ENCODE measurements at regions not wholly inside any gene's neighbourhood (a gene's known extent, or its start where the extent isn't known, plus 50 kb on each side); places are given as distances from the start of the nearest gene placed in this dataset.

DNA sequence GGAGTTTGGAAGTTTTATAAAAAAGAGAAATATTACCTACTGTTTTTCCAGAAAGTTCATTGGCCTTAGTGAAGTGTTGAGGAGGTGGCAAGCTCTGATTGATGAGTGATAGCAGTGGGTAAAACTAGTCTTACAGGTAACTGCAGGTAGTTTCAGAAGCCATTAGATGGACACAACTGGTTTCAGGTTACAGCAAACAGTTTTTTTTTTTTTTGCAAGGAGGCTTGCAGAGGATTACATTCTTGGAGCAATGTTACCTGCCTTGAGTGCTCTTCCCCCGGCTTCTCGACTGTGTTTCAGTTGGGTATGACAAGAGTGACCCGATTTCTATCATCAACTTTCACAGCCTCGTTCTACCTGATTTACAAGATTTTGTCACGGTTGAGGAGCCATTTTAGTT is 333.4 kb downstream of the YTHDC2 start:
- ATAC-seq (ENCODE audit: poor library complexity), result no peak
- intact Hi-C loops (cut with DNase I), result no loop called here
- DNase-seq, result no peak

DNA sequence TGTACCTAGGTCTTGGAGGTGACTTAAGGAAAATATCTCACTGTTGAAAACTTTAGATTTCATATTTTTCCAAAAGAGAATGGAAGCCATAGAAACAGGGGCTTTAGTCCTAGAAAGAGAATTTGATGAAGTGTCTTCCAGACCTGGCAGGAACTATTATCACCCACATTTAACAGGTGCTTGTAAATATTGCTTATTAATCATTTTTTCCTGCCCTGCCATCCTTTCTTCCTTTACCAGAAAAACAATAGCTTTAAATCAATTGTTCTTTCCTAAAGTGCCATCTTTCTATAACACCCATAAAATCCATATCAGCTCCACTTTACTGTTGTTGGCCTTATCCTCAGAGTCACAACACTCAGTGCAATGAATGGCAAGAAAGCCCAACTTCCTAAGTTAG is 350.9 kb downstream of the YTHDC2 start:
- intact Hi-C loops (cut with DNase I), result no loop called here
- DNase-seq, result no peak
- no peak for ATAC-seq (ENCODE audit: poor library complexity)

DNA sequence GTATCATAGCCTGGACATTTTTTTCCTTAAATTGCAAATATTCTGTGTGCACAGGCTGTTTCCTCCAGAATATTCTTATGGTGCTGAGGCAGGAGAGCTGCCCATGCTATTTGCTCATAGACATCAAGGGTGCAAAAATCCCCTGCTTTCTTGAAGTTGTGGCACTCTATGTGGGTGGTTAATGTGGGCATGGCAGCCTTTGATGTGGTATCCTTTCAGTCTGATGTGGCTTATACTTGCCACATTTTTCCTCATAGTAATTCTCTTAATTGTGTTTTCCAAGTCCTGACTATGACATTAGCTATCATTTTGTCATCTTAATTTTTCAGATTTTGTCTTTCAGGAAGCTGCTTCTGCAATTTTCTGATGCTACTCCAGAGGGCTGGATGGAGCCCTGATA is 353.3 kb downstream of the YTHDC2 start:
- intact Hi-C loops (cut with DNase I), result no loop called here
- no peak for DNase-seq
- ATAC-seq (ENCODE audit: poor library complexity), result no peak

DNA sequence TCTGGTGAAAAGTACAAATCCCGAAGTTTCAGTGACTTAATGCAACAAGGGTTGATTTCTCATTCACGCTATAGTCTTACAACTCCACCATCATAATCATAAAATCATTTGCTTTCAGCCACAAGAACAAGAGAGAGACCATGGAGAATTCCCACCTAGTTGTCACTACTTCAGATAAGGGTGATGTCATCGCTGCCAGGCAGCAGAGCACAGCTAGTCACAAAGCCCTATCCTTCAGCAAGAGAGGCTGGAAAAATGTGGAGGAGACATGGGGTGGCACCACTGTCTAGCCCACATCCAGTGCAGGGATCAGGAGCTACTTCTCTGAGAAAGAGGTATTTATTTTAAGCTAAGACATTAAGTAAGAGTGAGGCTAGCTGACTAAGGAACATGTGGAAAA is 356.1 kb downstream of the YTHDC2 start:
- intact Hi-C loops (cut with DNase I), result no loop called here
- no peak for ATAC-seq (ENCODE audit: poor library complexity)

DNA sequence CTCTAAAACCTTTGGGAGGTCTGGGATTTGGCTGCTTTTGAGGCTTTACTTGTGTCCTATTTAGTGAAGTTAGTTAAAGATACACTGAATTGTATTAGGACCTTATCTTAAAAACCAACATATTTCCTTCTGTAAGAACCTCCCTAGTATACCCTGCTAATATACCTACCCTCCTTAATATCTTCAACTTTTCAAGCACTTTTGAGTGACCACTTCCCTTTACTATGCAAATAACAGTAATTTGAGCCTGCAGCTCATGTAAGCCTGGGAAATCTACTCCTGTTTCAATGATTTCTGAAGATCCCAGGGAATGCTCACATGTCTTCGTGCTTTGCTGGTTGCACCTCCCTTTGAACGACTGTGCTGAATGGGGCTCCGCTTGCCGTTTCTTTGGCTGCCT is 358.5 kb downstream of the YTHDC2 start:
- intact Hi-C loops (cut with DNase I), result no loop called here
- no peak for ATAC-seq (ENCODE audit: poor library complexity)
- DNase-seq, result no peak

More for the DNA sequence above, 356.1 kb downstream of the YTHDC2 start:
- no peak for DNase-seq

DNA sequence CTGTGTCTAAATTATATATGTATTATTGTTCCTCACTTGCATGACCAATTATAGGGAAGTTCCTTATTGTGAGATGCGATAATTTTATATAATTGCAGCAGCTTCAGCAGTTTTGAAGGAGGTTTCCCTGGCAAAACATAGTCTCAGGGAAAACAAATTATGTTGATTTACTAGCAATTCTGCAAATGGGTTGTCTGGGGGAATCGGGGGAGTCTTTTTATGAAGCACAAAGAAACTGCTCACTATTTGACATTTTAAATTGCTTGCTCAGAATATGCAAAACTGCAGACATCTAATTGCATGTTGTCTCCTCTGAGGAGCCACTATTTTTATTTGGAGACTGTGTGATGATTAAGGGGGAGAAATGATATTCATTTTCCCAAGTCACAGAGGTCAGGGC is 361.6 kb downstream of the YTHDC2 start:
- no peak for ATAC-seq (ENCODE audit: poor library complexity)
- DNase-seq, result no peak
- intact Hi-C loops (cut with DNase I), result no loop called here

DNA sequence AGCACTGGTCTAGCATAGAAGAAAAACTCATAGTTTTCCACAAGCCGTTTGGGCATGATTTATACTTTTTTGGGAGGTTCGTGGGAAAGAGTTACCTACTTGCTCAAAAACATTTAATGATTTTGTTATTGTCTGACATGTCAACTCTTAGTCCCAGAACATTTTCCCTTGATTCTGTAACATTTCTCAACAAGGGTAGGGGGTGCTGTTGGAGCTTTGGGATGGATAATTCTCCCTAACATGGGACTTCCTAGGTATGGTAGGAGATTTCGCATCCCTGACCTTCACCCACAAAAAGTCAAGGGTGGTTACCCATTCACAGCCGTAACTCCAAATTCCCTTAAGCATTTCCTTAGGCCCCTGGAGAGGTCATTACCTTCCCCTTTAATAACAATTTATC is 378.0 kb downstream of the YTHDC2 start:
- intact Hi-C loops (cut with DNase I), result no loop called here

DNA sequence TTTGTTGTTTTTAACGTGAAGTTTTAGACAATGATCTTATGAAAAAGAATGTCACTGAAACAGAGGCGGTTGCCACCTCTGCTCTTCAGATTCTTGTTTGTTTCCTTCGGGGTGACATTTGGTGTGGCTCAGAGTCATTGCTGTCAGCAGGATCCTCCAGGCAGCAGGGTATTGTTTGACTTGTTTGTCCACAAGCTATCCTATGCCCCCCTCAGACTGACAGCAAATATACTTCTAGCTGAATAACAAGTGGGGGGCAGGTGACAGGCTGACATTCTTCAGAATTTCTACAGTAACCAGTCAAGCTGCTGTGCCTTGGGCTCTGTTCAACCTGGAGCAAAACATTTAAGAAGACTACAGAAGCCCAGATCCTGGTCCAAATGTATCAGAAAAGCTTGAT is 383.3 kb downstream of the YTHDC2 start:
- DNase-seq (no peak), ATAC-seq (ENCODE audit: poor library complexity) (no peak)
- intact Hi-C loops (cut with DNase I), result no loop called here

More for the DNA sequence above, 378.0 kb downstream of the YTHDC2 start:
- ATAC-seq (ENCODE audit: poor library complexity), result no peak
- DNase-seq, result no peak

DNA sequence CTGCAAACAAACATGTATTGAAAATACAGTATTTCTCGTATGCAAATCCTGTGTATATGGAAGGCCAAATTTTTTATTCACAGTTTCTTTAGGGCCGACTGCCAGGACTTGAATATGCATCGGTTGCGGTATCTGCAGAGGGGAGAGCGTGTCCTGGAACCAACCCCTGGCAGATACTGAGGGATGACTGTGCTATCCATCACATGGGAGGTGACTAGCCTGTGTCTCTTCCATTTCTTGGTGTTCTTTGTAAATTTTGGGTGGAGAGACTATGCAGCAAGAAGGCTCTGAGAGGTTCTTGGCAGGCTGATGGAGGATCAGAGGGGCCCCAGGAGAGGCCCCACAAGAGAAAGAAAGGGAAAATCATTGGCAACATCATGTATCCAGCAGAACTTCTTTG is 384.3 kb downstream of the YTHDC2 start:
- intact Hi-C loops (cut with DNase I), result no loop called here

DNA sequence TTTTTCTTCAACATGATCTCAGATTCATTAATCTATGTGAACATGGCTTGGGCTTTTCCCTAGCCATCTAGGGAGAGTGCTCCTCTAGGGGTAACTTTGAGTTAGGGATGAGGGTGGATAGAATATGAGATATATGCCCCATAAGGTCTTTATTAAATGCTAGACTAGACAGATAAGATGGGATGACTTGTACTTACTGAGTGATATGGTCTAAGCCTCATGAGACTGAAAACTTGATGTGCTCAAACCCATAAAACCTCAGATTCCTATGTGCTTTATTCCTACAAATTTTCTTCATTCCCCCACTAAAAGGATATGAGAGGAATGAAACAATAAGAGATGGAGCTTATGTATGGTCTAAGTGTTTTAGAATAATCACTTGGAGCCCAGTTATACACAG is 386.6 kb downstream of the YTHDC2 start:
- ATAC-seq (ENCODE audit: poor library complexity) (no peak), DNase-seq (no peak)
- intact Hi-C loops (cut with DNase I), result no loop called here

More for the DNA sequence above, 384.3 kb downstream of the YTHDC2 start:
- ATAC-seq (ENCODE audit: poor library complexity) (no peak), DNase-seq (no peak)

DNA sequence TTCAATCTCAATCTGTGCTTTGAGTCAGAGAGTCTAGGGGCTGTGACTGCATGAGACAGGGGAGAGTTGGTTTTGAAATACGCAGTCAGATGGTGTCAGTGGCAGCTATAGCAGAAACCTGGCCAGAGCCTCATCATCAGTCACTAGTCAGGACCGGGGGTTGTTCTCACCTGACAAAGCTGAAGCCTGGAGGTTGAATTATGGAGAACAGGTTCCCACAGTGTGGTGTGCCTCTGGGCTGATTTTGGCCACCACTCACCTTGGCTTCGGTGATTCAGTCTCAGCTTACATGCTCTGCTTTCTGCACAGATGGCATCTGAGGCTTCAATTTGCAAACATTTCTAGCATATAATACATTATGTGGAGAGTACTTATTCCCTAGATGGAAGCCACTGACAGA is 387.3 kb downstream of the YTHDC2 start:
- no peak for ATAC-seq (ENCODE audit: poor library complexity)
- no peak for DNase-seq
- intact Hi-C loops (cut with DNase I), result no loop called here

DNA sequence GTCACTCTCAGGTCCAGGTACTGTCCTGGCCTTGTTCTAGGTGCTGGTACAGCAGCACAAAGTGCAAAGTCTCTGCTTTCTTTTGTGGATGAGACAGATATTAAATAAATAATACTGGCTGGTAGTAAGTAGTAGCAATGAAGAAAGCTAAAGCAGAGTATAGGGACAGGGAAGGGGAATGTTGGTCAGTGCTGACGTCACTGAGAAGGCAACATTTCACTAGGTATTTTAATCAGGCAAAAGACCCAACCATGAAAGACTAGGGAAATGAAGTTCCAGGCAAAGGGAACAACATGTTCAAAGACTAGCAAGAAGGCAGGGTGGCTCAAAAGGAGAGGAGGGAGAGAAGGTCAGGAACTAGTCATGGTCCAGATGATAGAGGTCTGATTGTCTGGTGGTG is 388.2 kb downstream of the YTHDC2 start:
- no peak for ATAC-seq (ENCODE audit: poor library complexity)
- DNase-seq, result no peak
- intact Hi-C loops (cut with DNase I), result no loop called here

DNA sequence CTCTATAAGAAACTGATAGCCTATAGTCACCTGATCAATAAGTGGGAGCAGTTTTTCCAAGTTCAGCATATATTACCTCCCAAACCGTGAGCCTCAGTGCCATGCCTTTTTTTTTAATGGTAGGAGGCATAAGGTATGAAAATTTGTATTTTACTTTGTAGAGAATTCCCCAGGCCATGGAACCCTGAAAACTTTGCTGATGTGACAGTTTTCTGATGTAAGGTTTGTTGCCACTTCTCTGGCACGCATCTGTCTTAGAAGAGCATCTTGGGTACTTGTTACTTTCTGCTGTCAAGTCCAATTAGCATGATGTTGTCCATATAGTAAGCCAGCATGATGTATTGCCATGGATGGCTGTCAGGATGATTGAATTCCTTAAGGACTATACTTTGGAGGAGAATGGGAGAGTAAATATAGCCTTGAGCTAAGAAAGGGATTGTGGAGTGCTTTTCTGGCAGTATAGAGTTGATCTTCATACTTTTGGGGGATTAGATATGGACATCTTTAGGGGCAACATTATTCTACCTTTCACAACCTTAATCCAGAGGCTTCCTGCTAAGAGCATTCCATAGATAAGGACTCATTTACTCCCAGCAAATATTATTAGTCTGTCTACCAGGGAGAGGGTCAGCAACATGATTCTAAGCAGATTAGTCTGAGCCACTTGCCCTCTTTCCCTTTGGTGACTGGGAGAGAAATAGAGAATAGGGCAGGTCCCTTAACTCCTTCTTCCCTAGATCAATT is 389.6 kb downstream of the YTHDC2 start:
- DNase-seq, result no peak
- ATAC-seq (ENCODE audit: poor library complexity), result no peak
- intact Hi-C loops (cut with DNase I), result no loop called here

DNA sequence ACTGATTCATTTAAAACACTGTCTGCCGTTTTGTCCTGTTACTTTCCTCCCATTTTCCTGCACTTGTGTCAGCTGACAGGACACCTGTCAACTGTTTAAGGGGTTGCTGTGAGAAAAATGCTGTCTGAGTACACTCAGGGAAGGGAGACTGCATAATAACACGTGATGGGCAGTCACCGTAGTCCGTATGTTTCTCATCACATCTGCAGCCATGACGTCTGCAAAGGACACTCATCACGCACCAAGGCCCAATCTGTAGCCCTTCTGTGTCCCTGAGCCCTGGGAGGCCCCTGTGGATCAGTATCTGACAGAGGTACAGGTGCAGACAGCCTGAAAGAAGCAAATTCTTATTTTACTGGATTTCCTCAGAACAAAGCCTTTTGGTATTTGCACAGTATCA is 396.3 kb downstream of the YTHDC2 start:
- DNase-seq (no peak), ATAC-seq (ENCODE audit: poor library complexity) (no peak)
- intact Hi-C loops (cut with DNase I), result no loop called here

DNA sequence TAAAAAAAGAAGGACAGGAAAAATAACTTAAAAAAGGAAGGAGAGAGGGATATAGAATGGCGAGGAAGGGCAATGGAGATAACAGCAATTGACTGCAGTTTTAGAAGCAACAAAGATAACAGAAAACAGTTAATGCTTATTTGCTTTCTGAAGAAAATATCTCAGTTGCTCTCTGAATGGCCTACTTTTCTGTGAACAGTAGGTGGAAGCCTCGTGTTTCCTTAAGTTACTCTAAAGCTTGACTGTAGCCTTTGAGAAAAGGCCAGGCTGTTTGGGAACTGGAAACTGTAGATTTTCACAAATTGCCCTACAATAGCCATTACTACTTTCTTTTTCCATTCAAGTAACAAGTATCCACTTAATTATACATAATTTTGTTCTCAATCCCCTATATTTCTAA is 404.5 kb downstream of the YTHDC2 start:
- DNase-seq (no peak), ATAC-seq (ENCODE audit: poor library complexity) (no peak)
- intact Hi-C loops (cut with DNase I), result no loop called here

DNA sequence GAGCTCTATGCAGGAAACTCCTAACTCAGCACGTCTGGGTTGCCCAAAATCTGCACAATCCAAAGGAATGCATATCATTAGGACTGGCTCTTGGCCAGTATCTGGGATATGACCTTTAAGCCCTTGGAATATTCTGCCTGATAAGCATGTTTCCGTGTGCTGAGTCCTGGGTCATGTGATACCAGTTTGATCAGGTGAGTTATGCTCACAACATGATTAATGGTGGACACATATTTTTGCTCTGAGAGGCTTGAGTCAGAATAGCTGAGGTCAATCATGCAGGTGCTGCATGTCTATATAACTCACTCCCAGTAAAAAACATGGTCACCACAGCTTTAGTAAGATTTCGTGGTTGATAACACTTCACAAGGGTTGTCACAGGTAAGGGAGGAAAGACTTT is 408.8 kb downstream of the YTHDC2 start:
- intact Hi-C loops (cut with DNase I), result no loop called here
- ATAC-seq (ENCODE audit: poor library complexity), result no peak
- no peak for DNase-seq

DNA sequence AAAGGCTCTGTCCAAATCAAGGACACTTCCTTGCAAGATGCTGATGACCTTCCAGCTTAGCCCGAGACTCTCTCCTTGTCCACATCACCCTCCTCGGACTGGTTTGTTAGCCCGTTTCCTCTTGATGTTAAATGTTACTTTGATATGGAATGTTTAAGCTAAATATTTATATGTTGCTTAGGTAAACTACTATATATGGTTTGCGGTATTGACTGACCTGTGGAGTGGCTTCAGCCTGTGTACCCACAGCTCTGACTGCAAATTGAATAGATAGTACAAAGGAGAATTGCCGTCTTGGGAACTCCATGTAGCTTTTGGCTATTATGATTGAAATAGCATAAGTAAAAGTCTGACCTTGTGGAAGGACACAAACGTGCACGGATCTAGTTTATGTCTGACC is 422.0 kb downstream of the YTHDC2 start:
- no peak for ATAC-seq (ENCODE audit: poor library complexity)
- intact Hi-C loops (cut with DNase I), result no loop called here

DNA sequence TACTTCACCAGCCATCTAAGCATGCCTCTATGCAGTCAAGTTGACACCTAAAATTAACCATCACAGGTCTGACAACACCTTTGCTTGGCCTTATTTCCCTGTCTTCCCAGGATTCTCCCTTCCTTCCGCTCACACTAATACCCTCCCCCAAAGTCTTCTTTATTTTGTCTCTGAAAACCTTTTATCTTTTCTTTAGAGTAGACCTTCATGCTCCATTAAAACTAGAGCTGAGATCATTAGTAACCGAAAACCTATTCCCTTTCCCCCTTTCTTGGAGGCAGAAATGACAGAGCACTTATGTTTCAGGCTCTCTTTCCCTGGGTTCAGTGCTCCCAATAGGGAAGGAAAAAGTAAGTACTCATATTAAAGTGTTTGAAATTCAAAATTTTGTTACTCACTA is 423.8 kb downstream of the YTHDC2 start:
- ATAC-seq (ENCODE audit: poor library complexity) (no peak), DNase-seq (no peak)
- intact Hi-C loops (cut with DNase I), result no loop called here

More for the DNA sequence above, 422.0 kb downstream of the YTHDC2 start:
- no peak for DNase-seq

DNA sequence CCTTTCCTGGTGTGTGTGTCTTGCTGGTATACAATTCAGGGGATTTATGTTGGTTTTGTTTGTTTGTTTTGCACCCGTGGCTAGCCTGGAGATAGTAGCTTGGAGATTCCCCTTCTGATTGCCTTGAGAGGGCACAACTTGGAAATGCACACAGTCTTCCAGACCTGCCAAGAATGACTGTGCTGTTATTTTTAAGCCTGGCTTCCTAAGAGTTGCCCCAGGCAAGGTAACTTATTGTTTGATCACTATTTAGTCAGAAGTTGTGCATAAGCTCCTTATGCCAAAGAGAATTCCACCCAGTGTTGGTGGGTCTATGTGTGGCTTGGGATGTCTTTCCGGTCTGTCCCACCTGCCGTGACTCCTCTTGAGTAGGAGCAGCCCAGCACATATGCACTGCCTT is 421.9 kb upstream of the KCNN2 start:
- ATAC-seq (ENCODE audit: poor library complexity), result no peak
- no peak for DNase-seq
- intact Hi-C loops (cut with DNase I), result no loop called here

DNA sequence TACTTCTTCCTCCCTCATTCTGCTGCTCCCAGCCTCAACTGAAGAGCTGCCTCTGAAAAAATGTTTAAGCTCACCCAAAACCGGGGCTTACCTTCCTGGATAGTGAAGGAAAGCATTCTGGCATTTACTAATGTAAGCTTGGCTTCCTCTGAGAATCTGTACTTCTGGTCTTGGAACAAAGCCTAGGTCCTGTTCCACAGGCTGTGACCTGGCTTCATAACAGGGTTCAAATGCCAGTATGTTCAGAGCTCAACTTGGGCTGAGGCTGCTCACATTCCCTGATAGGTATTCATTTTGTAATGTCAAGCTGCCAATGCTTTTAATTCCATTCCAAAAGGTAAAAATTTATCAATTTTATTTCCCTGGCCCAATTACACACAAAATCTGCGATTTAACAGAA is 411.7 kb upstream of the KCNN2 start:
- no peak for DNase-seq
- peak; percentile 88 for ATAC-seq (ENCODE audit: poor library complexity)
- intact Hi-C loops (cut with DNase I), result no loop called here

DNA sequence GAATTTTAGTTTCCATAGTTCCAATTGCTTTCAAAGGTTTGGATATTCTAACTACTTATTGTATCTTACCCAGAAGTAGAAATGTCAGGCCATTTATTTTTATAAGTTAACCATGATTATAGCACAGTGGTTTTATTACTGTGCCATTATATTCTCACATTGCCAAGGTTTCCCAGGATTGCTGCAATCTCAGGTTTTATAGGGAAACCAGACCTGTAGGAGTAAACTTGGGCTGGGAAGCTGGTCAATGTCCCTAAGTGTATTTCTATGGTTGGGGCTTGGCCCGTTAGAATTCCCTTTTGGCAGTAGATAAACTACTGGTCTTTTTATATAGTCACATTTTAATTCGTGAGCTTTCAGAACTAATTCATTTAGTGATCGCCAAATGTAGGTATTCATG is 396.6 kb upstream of the KCNN2 start:
- intact Hi-C loops (cut with DNase I), result no loop called here
- ATAC-seq (ENCODE audit: poor library complexity) (no peak), DNase-seq (no peak)

All from Right ventricle myocardium superior (tissue), 1 donor.